HL-60 (cell line): ENCODE measurements at regions not wholly inside any gene's neighbourhood (a gene's known extent, or its start where the extent isn't known, plus 50 kb on each side); places are given as distances from the start of the nearest gene placed in this dataset.

Experiments
- DNase-seq, 2 experiments: peaks; one replicate each; pipeline ENCODE4 v3.0.0-alpha.2; 2010 to 2020; ENCODE audit warnings: low read depth in 1 of 2, low spot score in 1 of 2
- H3K27ac ChIP-seq: fragments of 250-450 bp; sonication (Bioruptor Pico); replicated peaks from 2 replicates; pipeline ENCODE4 v1.5.1; 2020; ENCODE audit warnings: mild to moderate bottlenecking, moderate library complexity
- H3K27me3 ChIP-seq: fragments of 250-450 bp; sonication (Bioruptor Pico); 2 replicates; pipeline ENCODE4 v1.5.1; 2021; ENCODE audit warnings: mild to moderate bottlenecking, moderate library complexity; ENCODE audit not compliant: insufficient read depth, poor library complexity, severe bottlenecking
- H3K4me3 ChIP-seq: replicated peaks from 2 replicates; pipeline ENCODE4 v1.5.1; 2011; ENCODE audit warnings: mild to moderate bottlenecking, control low read depth, low read length; ENCODE audit not compliant: insufficient read depth
- CTCF ChIP-seq: IDR thresholded peaks from one replicate; pipeline ENCODE4 v1.5.1; 2011; ENCODE audit warnings: low read length, control low read depth, inconsistent platforms; ENCODE audit not compliant: insufficient read depth
- GABPA ChIP-seq: IDR thresholded peaks from 2 replicates; pipeline ENCODE4 v1.6.1; 2012; ENCODE audit warnings: low read depth
- POLR2AphosphoS5 ChIP-seq: IDR thresholded peaks from 2 replicates; pipeline ENCODE4 v1.6.1; 2012; ENCODE audit warnings: low read depth
- REST ChIP-seq: IDR thresholded peaks from 2 replicates; pipeline ENCODE4 v1.6.1; 2012; ENCODE audit warnings: low read depth; ENCODE audit not compliant: insufficient replicate concordance
- SPI1 ChIP-seq: IDR thresholded peaks from 2 replicates; pipeline ENCODE4 v1.6.1; 2012; ENCODE audit warnings: low read depth, mild to moderate bottlenecking, borderline replicate concordance

- no peak overlapping the region for H3K4me3 ChIP-seq
- DNase-seq, result no peak
- no peak overlapping the region for H3K27ac ChIP-seq
- H3K27me3 ChIP-seq, result no peaks in the 10 kb centered on the region
- no peak for TF ChIP-seq REST
- TF ChIP-seq CTCF, result no peak
- no peak for TF ChIP-seq POLR2AphosphoS5
- TF ChIP-seq GABPA, result no peak
These were observed 141.0 kb downstream of the INHBB start for GRCh38 chr2:120486946-120487345.

- TF ChIP-seq REST, result no peak
- no peak for TF ChIP-seq CTCF
- no peak for TF ChIP-seq SPI1
- TF ChIP-seq POLR2AphosphoS5, result no peak
- no peak for TF ChIP-seq GABPA
- Histone ChIP-seq H3K27ac (no peak overlapping the region), H3K27me3 (no peaks in the 10 kb centered on the region), H3K4me3 (no peak overlapping the region)
- DNase-seq, result no peak
These were observed 142.6 kb downstream of the INHBB start for GRCh38 chr2:120488531-120488930.

GRCh38 chr2:120489023-120489422 lies 143.1 kb downstream of the INHBB start:
- Histone ChIP-seq H3K4me3 (no peak overlapping the region), H3K27ac (no peak overlapping the region), H3K27me3 (no peaks in the 10 kb centered on the region)
- TF ChIP-seq SPI1 (no peak), CTCF (no peak), GABPA (no peak), REST (no peak), POLR2AphosphoS5 (no peak)
- DNase-seq, result no peak
